NCI-H1694 (cell line): ENCODE measurements at regions not wholly inside any gene's neighbourhood (a gene's known extent, or its start where the extent isn't known, plus 50 kb on each side); places are given as distances from the start of the nearest gene placed in this dataset.

Source experiments
- DNase-seq: peaks from one replicate; lab custom pipeline; 2025; lab: John Stamatoyannopoulos, UW

DNA sequence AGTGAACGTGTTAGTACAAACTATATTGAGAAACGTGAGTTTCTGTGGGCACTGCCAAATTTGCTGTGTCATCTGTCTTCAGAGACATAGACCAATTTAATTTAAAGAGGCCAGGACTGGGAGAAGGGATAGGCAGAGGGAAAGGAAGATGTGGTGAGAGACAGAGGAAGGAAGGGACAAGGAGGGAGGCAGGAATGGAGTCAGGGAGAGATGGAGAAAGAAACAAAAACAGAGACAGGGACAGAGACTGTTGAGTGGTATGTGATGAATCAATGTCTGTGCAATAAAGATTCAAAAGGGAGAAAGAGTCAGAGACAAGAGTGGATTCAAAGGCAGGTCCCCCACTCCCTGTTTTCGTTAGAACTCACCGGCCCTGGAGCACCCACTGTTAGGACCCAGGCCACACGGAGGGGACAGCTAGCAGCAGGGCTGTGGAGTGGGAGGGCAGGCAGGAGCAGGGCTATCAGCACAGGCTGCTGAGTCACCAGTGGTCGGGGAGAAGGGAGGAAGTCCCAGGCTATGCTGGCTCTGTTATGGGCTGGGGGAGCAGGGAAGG, 51.6 kb upstream of the CHD6 start:
- no peak for DNase-seq

GRCh38 chr20:41668057-41668749, 50.0 kb upstream of the CHD6 start:
- no peak for DNase-seq
